ENCODE measurements at regions not wholly inside any gene's neighbourhood (a gene's known extent, or its start where the extent isn't known, plus 50 kb on each side); places are given as distances from the start of the nearest gene placed in this dataset.

DNA sequence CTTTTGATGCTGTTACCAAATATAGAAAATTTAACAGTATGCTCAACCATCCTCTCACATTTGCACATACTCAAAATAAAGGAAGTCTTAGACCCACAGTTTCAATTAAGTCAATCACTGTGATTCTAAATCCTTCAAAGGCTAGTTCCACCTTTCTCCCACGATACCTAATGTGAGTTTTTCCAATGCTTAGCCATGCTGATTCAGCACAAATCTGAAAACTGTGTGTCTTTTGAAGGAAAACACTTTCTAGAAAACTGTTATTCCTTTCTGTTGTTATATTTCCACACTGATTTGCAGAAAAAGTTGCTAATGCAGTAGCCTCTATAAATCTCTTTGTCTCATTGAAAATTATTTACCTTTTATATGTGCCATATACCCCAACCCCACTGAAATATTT lies 645.7 kb downstream of the PRR16 start:
- H3K4me1 ChIP-seq (ENCODE audit: insufficient read depth, low read length), result no peaks in the 10 kb centered on the region
- no peak overlapping the region for H2AFZ ChIP-seq (ENCODE audit: low read length)
- no peaks in the 10 kb centered on the region for H3K27me3 ChIP-seq (ENCODE audit: insufficient read depth, low read length)
- no peak overlapping the region for H3K4me3 ChIP-seq (ENCODE audit: insufficient read depth, low read length)
- no peak overlapping the region for H3K4me2 ChIP-seq (ENCODE audit: insufficient read depth, low read length)
- TF ChIP-seq, protein P1, sequence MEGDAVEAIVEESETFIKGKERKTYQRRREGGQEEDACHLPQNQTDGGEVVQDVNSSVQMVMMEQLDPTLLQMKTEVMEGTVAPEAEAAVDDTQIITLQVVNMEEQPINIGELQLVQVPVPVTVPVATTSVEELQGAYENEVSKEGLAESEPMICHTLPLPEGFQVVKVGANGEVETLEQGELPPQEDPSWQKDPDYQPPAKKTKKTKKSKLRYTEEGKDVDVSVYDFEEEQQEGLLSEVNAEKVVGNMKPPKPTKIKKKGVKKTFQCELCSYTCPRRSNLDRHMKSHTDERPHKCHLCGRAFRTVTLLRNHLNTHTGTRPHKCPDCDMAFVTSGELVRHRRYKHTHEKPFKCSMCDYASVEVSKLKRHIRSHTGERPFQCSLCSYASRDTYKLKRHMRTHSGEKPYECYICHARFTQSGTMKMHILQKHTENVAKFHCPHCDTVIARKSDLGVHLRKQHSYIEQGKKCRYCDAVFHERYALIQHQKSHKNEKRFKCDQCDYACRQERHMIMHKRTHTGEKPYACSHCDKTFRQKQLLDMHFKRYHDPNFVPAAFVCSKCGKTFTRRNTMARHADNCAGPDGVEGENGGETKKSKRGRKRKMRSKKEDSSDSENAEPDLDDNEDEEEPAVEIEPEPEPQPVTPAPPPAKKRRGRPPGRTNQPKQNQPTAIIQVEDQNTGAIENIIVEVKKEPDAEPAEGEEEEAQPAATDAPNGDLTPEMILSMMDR (IDR thresholded peaks at IDR 0.05; ENCODE audit: extremely low read depth, low read depth, low read length), result no peak
- no peaks in the 10 kb centered on the region for H4K20me1 ChIP-seq (ENCODE audit: insufficient read depth, low read length)
- no peaks in the 10 kb centered on the region for H3K36me3 ChIP-seq (ENCODE audit: insufficient read depth, low read length)
- DNase-seq (ENCODE audit: insufficient read length, low spot score, missing footprints), result no peak
- no peaks in the 10 kb centered on the region for H3K9me3 ChIP-seq (ENCODE audit: low read depth, low read length)
- no peaks in the 10 kb centered on the region for H3K79me2 ChIP-seq (ENCODE audit: insufficient read depth, low read length)
- H3K27ac ChIP-seq (ENCODE audit: low read depth, low read length), result no peak overlapping the region

DNA sequence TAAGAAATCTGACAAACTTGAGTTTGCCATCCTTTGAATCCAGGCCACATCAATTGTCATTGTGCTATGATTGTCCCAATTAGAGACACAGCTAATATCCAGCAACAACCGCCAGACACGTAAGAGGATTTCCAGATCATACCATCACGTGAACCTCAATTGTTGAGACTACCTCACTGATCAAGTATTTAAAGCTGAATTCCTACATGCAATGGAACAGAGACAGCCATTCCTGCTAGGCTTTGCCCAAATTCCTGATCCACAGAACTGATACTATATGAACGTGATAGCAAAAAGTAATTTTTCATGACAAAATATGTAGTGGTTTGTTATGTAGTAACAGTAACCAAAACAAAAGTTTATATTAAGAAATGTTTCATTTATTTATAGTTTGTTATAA lies 657.7 kb downstream of the PRR16 start:
- Histone ChIP-seq H4K20me1 (ENCODE audit: insufficient read depth, low read length) (no peaks in the 10 kb centered on the region), H3K4me2 (ENCODE audit: insufficient read depth, low read length) (no peak overlapping the region), H3K4me3 (ENCODE audit: insufficient read depth, low read length) (no peak overlapping the region), H3K27ac (ENCODE audit: low read depth, low read length) (no peak overlapping the region), H3K79me2 (ENCODE audit: insufficient read depth, low read length) (no peaks in the 10 kb centered on the region), H2AFZ (ENCODE audit: low read length) (no peak overlapping the region), H3K27me3 (ENCODE audit: insufficient read depth, low read length) (no peaks in the 10 kb centered on the region), H3K36me3 (ENCODE audit: insufficient read depth, low read length) (no peaks in the 10 kb centered on the region), H3K4me1 (ENCODE audit: insufficient read depth, low read length) (no peaks in the 10 kb centered on the region), H3K9me3 (ENCODE audit: low read depth, low read length) (no peaks in the 10 kb centered on the region)
- TF ChIP-seq, protein P1 (IDR thresholded peaks at IDR 0.05; ENCODE audit: extremely low read depth, low read depth, low read length), result no peak
- DNase-seq (ENCODE audit: insufficient read length, low spot score, missing footprints), result no peak

DNA sequence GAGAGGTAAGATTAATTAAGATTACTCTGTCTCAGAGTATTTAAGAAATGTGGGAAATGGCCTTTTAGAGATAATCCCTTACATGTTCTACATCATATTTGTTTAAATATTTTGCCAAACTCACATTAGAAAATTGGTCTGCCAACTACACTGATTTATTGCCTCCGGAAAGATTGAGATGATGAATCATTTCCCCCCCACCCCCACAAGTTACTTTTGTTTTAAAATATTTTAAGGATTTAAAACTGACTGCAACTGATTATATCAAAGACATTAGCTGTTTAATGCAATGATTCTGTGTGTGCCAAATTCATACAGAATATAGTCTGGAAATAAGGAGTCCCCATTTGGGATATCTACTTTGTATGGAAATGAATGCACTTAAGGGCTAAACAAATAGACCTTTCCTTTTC lies 674.4 kb downstream of the PRR16 start:
- no peaks in the 10 kb centered on the region for H3K27me3 ChIP-seq (ENCODE audit: insufficient read depth, low read length)
- H3K9me3 ChIP-seq (ENCODE audit: low read depth, low read length), result no peaks in the 10 kb centered on the region
- H3K36me3 ChIP-seq (ENCODE audit: insufficient read depth, low read length), result no peaks in the 10 kb centered on the region
- H4K20me1 ChIP-seq (ENCODE audit: insufficient read depth, low read length), result no peaks in the 10 kb centered on the region
- H3K27ac ChIP-seq (ENCODE audit: low read depth, low read length), result no peak overlapping the region
- no peak overlapping the region for H2AFZ ChIP-seq (ENCODE audit: low read length)
- DNase-seq (ENCODE audit: insufficient read length, low spot score, missing footprints), result no peak
- TF ChIP-seq, protein P1 (IDR thresholded peaks at IDR 0.05; ENCODE audit: extremely low read depth, low read depth, low read length), result no peak
- H3K79me2 ChIP-seq (ENCODE audit: insufficient read depth, low read length), result no peaks in the 10 kb centered on the region
- no peak overlapping the region for H3K4me2 ChIP-seq (ENCODE audit: insufficient read depth, low read length)
- H3K4me1 ChIP-seq (ENCODE audit: insufficient read depth, low read length), result no peaks in the 10 kb centered on the region
- H3K4me3 ChIP-seq (ENCODE audit: insufficient read depth, low read length), result no peak overlapping the region

DNA sequence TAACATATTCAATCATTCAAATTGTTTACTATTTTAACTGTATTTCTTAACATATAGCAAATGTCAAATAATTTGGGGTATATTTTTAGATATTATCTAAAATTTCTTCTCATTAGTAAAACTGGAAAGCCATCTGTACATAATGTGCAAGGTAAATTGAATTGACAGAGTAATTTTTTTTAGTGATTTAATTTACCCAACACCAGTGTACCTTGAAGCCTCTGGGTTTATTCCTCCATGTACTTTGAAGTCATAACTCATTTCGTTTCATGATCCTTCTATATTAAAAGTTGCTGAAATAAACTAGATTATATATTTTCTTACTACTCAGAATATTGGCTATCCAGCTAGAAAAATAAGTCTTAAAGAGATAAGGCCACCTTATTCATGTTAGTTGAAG lies 674.9 kb downstream of the PRR16 start:
- H3K4me1 ChIP-seq (ENCODE audit: insufficient read depth, low read length), result no peaks in the 10 kb centered on the region
- no peak overlapping the region for H3K4me3 ChIP-seq (ENCODE audit: insufficient read depth, low read length)
- H3K27me3 ChIP-seq (ENCODE audit: insufficient read depth, low read length), result no peaks in the 10 kb centered on the region
- no peaks in the 10 kb centered on the region for H3K9me3 ChIP-seq (ENCODE audit: low read depth, low read length)
- H3K79me2 ChIP-seq (ENCODE audit: insufficient read depth, low read length), result no peaks in the 10 kb centered on the region
- no peaks in the 10 kb centered on the region for H4K20me1 ChIP-seq (ENCODE audit: insufficient read depth, low read length)
- no peaks in the 10 kb centered on the region for H3K36me3 ChIP-seq (ENCODE audit: insufficient read depth, low read length)
- H2AFZ ChIP-seq (ENCODE audit: low read length), result no peak overlapping the region
- no peak for DNase-seq (ENCODE audit: insufficient read length, low spot score, missing footprints)
- H3K27ac ChIP-seq (ENCODE audit: low read depth, low read length), result no peak overlapping the region
- H3K4me2 ChIP-seq (ENCODE audit: insufficient read depth, low read length), result no peak overlapping the region
- TF ChIP-seq, protein P1 (IDR thresholded peaks at IDR 0.05; ENCODE audit: extremely low read depth, low read depth, low read length), result no peak

Data from osteoblast (primary cell).